Left colon (tissue), 2 donors: ENCODE measurements at regions not wholly inside any gene's neighbourhood (a gene's known extent, or its start where the extent isn't known, plus 50 kb on each side); places are given as distances from the start of the nearest gene placed in this dataset.

ENCODE experiments used
- ATAC-seq: fragments of 200-7000 bp; cut with Tn5 transposase; one replicate; pipeline ENCODE4 v1.9.1; 2020; ENCODE audit warnings: mild to moderate bottlenecking, moderate library complexity
- DNase-seq, 2 donors: peaks; one replicate each; pipeline ENCODE4 v3.0.0-alpha.2; 2020
- intact Hi-C, 2 donors: fragments of 100-400 bp; cut with DNase I in 1 of 2; cut with micrococcal nuclease in 1 of 2; formaldehyde crosslinking; loops; one replicate each; pipeline versions ENCODE4 v1.11.2 to v1.14.0; 2022; cut with DNase I, micrococcal nuclease
- donor health status: DM: no; HTN: no; CAD: no.
- donor health status: DM: yes; HTN: yes; CAD: no.

DNA sequence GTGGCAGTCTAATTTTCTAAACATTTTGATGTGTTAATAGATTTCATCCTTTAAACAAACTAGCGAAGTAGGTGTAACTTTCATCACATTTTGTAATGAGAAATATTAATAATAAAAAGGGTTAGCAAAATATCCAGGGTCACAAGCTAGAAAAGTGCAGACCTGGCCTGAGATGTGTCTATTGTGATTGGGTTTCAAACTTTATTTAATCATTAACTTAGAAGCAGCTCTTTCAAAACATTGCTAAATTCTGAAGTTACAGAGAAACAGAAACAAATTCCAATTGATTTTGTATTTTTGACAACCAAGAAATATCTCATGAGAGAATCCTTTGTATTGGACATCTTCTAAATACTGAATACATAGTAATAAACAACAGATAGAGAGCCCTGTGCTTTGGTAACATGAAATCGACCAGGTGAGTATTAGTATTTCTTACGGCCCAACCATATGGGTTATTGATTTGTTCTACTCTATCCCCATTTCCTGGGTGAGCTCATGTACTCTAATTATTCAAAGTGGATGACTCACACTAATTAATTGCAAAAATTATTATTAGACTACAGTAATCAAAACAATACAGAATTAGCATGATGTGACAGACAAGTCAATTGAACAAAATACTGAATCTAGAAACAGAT is 1093.8 kb upstream of the AGA start:
- ATAC-seq (no peak), DNase-seq (no peak)
- intact Hi-C loops = no loop called here

DNA sequence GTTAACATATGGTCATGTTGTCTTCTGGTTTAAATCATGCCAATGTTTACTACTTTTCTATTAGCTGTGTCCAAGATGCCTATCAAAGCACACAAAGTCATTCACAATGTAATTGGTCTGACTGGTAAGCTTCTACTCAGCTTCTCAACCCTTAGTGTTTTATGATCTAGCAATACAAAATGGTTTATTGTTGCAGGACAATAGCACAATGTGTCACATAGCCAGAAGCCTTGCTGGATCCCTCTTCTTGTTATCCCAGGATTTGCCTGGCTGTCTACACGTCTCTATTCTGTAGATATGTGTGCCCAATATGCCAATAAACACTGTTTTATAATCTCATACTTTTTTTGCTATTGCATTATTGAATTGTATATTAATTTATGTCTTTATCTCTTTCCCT is 1111.0 kb upstream of the AGA start:
- ATAC-seq = no peak
- intact Hi-C loops = no loop called here

DNA sequence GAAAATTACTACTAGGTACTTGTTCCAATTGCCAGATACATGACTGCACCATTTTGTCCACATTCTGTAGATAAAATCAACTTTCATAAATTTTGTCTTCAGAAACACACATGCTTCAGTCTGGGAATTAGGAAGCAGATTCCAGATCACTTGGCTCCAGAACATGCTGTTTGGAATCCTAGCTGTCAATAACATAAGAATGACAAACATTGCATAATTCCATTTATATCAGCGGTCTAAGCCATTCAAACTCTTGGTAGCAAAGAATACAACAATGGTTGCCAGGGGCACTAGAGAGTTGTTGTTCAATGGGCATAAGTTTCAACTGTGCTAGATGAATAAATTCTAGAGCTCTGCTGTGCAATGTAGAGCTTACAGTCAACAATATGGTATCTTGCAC is 1112.1 kb upstream of the AGA start:
- DNase-seq (no peak), ATAC-seq (no peak)
- intact Hi-C loops = no loop called here

More for the DNA sequence above, 1111.0 kb upstream of the AGA start:
- no peak for DNase-seq

DNA sequence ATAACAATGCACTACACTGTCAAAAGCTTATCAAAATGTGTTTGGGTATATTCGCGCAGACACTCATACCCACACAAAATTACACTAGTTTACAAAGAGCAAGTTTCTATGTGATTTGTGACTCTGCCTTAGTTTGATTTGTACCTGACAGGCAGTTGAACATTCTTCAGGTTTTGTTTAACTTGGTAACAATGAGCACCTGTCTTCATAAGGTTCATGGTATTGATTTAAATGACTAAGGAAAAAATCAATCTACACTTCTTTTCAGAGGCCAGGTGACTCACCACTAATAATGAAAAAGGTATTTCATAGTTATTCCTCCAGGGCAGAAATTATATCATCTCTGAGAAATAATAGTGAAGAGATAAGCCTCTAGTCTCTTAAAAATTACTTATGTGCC is 1114.6 kb upstream of the AGA start:
- ATAC-seq (no peak), DNase-seq (no peak)
- intact Hi-C loops = no loop called here

DNA sequence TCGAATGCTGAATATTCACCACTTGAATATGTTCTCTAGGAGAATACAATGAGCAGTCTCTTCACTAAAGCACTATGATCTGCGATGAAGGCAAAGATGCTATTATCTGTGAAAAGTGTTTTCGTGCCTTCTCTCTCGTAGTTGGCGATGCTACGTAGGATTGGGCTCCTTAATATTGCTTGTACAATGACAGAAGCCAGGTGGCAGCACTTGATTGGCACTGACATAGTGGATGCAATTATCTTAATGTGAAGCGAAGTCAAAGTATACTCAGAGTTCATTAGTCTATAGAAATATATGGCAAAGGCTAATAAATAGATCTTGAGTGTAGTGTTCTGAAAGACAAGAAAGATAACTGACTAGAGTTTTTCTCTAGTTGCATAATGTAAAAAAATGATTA is 1135.7 kb upstream of the AGA start:
- intact Hi-C loops = no loop called here
- ATAC-seq (no peak), DNase-seq (no peak)

DNA sequence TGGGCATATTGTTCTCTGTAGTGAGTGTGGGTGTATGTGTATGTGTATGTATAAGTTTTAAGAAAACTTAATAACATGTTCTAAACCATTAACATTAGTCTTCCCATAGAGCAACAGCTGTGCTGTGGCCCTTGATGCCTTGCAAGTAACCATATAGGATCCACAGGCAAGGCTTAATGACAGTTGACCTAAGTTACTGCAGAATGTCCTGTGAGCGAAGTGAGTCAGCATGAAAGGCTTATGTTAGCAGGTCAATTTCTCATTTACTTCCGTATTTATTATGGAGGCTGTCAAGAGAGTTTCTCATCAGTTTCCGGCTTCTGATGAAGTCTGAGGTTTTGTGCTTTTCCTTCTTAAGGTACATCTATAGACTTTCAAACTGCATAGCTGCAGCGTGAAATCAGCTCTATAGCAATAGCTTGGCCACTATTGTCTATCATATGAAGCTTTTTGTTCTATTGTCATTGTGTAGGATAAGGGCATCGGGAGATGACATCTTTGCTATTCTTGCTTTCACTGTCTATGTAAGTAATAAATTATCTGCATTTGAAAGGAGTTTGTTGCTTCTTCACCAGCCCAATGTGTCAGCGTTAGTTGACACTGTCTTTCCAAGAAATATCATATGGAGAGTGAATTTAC is 1153.4 kb upstream of the AGA start:
- no peak for DNase-seq
- no peak for ATAC-seq
- intact Hi-C loops = no loop called here

DNA sequence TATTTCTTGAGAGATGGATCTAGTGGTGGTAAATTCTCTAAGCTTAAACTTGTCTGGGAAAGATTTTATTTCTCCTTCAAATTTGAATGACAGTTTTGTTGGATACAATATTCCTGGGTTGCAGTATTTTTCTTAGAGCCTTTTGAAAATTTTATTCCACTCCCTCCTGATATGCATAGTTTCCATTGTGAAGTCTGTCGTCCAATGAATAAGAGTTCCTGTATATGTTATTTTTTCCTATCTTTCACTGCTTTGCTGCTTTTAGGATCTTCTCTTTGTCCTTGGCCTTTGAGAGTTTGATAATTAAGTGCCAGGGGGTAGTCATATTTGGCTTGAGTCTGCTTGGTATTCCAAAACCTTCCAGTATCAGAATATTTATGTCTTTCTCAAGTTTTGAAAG is 1156.4 kb upstream of the AGA start:
- intact Hi-C loops = no loop called here
- DNase-seq = no peak
- ATAC-seq = no peak

DNA sequence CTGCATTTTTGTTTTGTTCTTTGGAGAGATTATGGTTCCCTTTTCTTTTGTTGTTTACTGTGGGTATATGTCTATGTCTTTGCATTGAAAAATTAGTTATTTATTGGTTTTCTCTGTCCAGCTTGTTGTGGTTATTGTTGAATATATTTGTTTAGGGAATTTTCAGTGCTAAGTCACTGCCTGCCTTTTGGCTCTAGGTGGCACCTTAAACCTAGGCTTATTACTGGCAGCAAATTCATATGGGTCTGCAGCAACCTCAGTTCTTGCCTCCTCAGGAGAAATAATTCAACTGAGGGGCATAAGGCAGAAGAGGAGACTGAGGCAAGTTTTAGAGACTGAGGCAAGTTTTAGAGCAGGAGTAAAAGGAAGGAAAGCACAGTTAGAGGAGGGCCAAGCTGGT is 1157.3 kb upstream of the AGA start:
- DNase-seq (no peak), ATAC-seq (no peak)
- intact Hi-C loops = no loop called here

DNA sequence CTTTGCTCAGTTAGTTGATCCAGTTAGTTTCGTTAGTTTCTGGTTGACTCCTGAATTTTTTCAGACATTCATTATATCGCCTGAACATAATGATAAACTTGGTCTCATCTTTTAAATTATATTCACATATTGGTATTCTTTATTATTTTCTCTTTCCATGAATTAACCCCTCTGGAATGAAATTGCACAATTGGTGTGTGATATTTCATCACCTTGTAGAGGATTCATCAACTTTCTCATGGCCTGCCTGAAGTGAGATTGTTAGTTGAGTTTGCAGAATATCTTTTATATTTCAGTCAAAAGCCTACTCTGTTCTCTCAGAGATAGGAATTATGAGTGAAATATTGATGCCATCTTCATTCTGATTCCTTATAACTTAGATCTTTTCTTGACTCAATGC is 1160.6 kb upstream of the AGA start:
- ATAC-seq (no peak), DNase-seq (no peak)
- intact Hi-C loops = no loop called here

DNA sequence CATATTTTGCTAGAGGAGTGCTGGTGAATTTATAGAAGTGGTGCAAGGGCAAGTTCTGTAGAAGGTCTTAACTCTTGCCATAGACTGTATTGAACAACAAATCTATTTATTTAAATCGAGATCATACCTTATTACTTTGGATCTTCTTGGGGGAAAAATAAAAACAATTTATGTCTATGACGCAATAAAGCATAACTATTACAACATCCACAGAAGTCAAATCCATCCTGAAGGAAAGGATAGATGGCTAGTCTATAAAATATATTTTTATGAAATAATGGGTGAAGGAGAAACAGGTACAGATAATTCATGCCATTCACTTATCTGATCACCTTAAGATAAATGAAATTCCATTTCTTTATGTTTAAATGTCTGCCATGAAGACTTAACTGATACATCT is 1168.8 kb upstream of the AGA start:
- intact Hi-C loops = no loop called here
- DNase-seq = no peak
- ATAC-seq = no peak

DNA sequence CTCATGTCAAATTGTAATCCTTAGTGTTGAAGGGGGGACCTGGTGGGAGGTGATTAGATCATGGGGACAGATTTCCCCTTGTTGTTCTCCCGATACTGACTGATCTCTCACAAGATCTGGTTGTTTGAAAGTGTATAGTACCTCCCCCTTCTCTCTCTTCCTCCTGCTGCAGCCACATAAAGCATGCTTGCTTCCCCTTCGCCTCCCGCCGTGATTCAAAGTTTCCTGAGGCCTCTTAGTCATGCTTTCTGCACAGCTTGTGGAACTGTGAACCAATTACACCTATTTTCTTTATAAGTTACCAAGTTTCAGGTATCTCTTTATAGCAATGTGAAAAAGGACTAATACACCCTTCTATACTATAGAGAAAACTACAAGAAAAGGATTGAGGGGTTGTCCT is 1170.5 kb upstream of the AGA start:
- intact Hi-C loops = no loop called here

DNA sequence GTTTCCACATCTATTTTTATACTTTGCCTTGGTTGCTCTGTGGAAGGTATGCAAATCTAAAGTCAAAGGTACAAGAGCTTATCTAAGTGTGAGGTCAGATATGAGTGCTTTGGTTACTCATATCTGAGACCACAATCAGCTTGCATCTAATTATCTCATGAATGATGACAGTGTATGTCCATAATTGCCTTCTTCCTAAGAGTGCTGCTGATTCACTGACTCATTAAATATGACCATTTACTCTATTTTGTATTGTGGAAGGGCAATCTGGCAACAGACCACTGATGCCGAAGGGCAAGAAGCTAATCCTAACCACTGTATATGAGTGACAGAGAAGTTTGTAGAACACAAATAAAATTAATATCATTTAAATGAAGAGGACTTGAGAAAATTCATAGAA is 1190.2 kb upstream of the AGA start:
- DNase-seq (no peak), ATAC-seq (no peak)
- intact Hi-C loops = no loop called here

More for the DNA sequence above, 1170.5 kb upstream of the AGA start:
- DNase-seq = no peak
- no peak for ATAC-seq

DNA sequence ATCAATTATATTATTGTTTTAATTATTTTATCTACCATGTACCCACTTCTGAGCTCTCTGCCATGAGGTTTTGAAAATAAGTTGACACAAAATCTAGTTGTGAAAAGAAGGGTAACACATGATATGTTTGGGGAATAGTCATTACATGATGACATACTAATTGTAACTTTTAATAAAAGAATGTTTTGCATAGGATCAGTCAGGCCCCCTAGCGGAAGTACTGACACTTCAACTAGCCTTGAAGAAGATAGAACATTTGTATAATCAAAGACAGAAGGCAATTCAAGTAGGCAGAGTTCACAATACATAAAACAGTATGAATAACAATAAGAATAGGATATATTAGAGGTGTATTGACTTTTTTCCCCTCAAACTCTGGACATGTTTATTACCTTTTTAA is 1191.0 kb upstream of the AGA start:
- intact Hi-C loops = no loop called here
- DNase-seq (no peak), ATAC-seq (no peak)

DNA sequence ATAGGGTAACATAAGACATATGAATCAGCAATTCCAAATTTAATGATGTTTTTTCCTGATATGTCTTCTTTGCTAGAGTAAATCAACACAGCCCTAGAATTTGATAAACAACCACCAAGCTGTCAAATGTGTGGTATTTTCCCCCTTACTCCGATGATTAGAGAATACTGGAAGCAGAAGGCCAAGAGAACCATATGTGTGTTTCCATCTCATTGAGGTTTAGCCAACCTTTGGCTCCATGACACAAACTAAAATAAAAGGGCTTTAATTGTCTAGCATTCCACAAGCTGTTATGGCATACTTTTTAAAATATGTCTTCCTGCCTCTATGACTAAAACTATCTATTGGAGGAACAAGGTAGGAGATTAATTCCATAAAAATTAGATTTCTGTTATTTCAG is 1222.4 kb upstream of the AGA start:
- ATAC-seq (no peak), DNase-seq (no peak)
- intact Hi-C loops = no loop called here

DNA sequence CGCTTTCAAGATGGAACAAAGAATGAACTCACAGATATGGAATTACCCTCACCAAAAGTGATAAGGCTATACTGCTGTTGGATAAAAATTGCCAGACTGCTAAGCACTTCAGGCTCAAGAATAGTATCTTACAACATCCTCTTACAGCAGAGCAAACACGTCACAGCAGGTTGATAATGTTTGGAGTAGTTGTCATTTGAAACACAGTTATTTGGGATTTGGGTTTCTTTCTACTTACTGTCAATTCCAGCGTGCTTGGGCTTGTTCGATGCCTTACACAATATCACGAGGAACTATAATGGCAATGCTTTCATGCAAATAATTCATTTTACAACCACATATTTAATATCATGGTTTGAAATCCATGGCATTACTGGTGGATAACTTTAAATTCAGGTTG is 1223.7 kb upstream of the AGA start:
- DNase-seq (no peak), ATAC-seq (no peak)
- intact Hi-C loops = no loop called here

DNA sequence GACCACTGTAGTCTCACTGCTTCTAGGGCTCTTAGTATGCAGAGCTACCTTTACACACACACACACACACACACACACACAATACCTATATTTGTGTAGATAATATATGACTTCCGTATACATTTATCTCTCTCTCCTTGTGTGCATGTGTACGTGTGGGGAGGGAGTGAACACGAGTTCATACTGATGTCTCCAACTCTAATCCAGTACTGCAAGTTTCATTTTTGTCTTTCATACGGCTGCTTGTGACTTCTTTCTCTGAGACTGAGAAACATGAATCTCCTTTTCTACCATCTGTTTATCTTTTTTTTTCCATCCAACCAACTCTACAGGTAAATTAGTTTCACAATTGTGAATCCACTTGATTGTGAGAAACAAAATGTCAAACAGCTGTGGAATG is 1229.5 kb upstream of the AGA start:
- DNase-seq (no peak), ATAC-seq (no peak)
- intact Hi-C loops = no loop called here

DNA sequence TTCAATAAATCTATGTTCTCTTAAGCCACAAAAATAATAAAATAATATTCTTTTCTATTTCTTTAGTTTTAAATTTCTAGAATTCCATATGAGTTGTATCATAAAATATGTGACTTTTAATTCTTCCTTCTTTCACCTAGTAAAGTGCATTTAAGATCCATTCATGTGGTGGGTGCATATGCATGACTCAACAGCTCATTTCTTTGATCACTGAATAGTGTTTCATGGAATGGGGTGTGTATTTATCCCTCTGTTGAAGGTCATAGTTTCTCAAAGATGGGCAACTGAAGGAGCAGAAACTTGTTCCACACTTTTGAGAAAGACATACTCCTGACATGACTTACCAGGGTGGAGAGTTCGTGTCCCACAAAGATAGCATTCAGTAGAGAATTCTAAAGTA is 1230.3 kb upstream of the AGA start:
- intact Hi-C loops = no loop called here
- no peak for DNase-seq
- ATAC-seq = no peak

DNA sequence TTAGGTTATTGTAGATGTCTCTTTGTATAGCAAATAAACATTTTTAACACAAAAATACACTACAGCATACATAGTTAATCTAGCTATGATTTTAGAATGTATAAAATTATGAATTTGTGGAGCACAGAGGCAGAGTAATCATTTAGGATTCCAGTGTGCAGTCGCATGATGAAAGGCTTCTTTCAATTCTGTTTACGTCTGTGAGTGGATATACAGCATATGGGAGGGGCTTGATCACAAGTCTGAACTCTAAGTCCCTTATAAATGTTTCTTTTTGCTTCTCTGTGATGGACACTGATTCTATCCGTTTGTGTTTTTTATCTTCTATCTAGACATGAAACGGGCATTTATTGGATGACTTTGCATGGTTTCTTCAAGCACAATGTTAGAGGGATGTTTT is 1239.6 kb upstream of the AGA start:
- intact Hi-C loops = no loop called here
- DNase-seq (no peak), ATAC-seq (no peak)

DNA sequence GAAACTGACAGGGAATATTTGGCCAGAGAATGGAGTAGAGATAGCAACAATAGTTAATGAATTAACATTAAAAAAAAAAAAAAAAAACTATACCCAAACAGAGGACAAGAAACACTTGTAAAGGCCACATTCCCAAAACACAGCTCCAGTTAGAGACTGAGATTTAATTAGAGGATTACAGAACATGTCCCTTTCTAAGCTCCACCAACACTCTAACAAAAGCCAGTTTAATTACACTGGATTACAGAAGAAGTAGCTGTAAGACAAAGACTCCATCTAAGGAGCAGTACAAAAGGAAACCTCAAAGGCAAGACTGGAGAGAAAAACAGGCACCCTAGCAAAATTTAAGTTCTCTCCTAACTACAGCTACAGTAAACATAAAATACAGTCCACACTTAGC is 1247.7 kb upstream of the AGA start:
- ATAC-seq = no peak
- DNase-seq = no peak
- intact Hi-C loops = no loop called here

DNA sequence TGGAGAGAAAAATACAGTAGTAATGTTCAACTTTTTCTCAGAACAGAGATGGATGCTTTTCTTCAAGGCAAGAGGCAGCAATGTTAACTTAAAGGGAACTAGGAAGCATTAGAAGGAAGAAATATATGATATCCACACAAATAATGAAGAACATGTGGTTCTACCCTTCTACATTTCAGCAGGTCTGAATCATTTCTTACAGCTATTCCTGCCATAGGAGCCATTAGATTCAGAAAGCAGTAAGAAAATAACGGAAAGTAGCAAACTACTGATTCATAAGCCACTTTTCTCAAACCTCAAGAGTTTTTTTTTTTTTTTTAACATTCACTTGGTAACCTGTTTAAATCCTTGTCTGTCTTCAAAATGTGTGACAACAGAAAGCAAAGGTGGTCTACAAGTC is 1251.6 kb upstream of the AGA start:
- intact Hi-C loops = no loop called here
- ATAC-seq (no peak), DNase-seq (no peak)

DNA sequence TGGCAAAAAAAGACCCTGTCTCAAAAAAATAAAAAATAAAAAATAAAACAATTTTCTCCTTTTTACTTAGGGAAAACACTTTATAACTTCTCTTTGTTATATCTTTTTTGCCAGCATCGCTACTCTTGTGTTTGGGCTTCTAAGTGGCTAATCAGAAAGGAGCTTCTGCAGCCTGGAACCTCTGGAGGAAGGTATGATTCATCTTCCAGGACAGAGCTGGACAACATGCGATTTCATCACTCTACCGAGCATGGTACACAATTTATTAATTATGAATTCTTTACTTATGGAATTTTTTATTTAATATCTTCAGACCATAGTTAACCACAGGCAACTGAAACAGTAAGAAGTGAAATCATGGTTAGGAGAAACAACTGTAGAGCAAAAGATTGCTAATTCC is 1254.3 kb upstream of the AGA start:
- ATAC-seq = no peak
- intact Hi-C loops = no loop called here
- DNase-seq = no peak
